Osteocyte (in vitro differentiated cells): ENCODE measurements at regions not wholly inside any gene's neighbourhood (a gene's known extent, or its start where the extent isn't known, plus 50 kb on each side); places are given as distances from the start of the nearest gene placed in this dataset.

Experiments
- DNase-seq: peaks from one replicate; pipeline ENCODE4 v3.0.0; 2021; ENCODE audit warnings: mixed read lengths; ENCODE audit not compliant: unreplicated experiment; ENCODE audit errors: extremely low spot score
- H3K27ac Mint-ChIP-seq: one replicate; pipeline ENCODE4 v1.8.0; 2021; ENCODE audit warnings: mild to moderate bottlenecking, mixed read lengths; ENCODE audit not compliant: unreplicated experiment
- H3K27me3 Mint-ChIP-seq: one replicate; pipeline ENCODE4 v1.8.0; 2021; ENCODE audit warnings: mixed read lengths; ENCODE audit not compliant: unreplicated experiment
- H3K36me3 Mint-ChIP-seq: one replicate; pipeline ENCODE4 v1.8.0; 2021; ENCODE audit warnings: mixed read lengths; ENCODE audit not compliant: unreplicated experiment
- H3K4me1 Mint-ChIP-seq: one replicate; pipeline ENCODE4 v1.8.0; 2021; ENCODE audit warnings: mixed read lengths; ENCODE audit not compliant: unreplicated experiment
- H3K4me3 Mint-ChIP-seq: one replicate; pipeline ENCODE4 v1.8.0; 2021; ENCODE audit warnings: mild to moderate bottlenecking, moderate library complexity, mixed read lengths; ENCODE audit not compliant: unreplicated experiment
- H3K9me3 Mint-ChIP-seq: one replicate; pipeline ENCODE4 v1.8.0; 2021; ENCODE audit warnings: mixed read lengths; ENCODE audit not compliant: unreplicated experiment
- CTCF ChIP-seq: fragments of 200-600 bp; sonication (generic); IDR thresholded peaks from 2 replicates; pipeline ENCODE4 v1.5.0; 2021; ENCODE audit warnings: antibody characterized with exemption, mild to moderate bottlenecking, moderate library complexity

DNA sequence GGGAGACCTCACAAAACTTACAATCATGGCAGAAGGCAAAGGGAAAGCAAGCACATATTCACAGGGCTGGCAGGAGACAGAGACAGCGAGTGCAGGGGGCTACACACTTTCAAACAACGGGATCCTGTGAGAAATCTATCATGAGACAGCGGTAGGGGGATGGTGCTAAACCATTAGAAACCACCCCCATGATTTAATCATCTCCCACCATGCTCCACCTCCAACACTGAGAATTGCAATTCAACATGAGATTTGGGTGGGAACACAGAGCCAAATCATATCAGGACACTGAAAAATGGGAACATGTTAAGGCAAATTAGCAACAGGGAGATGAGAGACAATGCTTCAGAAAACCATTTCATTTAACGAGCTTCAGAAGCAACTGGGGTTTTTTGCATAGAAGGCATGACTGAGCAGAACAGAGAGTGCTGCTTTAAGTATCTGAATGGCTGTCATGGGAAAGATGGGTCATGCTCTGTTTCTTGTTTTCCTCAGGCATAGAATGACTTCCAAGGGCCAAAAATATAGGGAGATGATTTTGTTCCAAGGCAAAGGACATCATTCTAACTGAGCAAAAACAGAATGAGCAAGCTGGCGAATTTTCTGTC is 100.8 kb upstream of the MAP2 start:
- no peak overlapping the region for H3K4me3 Mint-ChIP-seq
- no peaks in the 10 kb centered on the region for H3K4me1 Mint-ChIP-seq
- H3K36me3 Mint-ChIP-seq, result no peaks in the 10 kb centered on the region
- H3K27ac Mint-ChIP-seq, result no peak overlapping the region
- TF ChIP-seq CTCF, result no peak
- no peaks in the 10 kb centered on the region for H3K9me3 Mint-ChIP-seq
- no peak for DNase-seq
- peaks cover 7% of the 10 kb centered on the region for H3K27me3 Mint-ChIP-seq

DNA sequence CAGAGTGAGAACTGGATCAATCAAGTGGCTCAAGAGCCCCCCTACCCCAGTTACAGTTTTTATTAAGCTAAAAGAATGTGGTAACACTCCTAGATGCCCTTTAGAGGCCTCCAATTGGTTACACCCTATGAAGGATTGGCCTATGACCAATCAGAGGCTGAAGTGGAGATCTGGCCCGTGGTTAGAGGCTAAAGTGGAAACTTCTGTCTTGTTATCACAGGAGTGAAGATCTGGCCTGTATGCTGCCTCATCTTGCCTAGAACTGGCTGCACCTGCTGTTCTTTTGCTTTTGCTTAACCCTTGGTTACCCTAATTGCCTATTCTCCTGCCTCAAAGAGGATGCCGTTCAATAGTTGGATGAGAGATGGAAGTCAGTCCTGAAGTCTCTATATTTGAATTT is 100.1 kb upstream of the MAP2 start:
- Mint-ChIP-seq H3K36me3 (no peaks in the 10 kb centered on the region), H3K9me3 (no peaks in the 10 kb centered on the region), H3K27me3 (peaks cover 7% of the 10 kb centered on the region), H3K4me1 (no peaks in the 10 kb centered on the region), H3K4me3 (no peak overlapping the region), H3K27ac (no peak overlapping the region)
- no peak for TF ChIP-seq CTCF
- no peak for DNase-seq

DNA sequence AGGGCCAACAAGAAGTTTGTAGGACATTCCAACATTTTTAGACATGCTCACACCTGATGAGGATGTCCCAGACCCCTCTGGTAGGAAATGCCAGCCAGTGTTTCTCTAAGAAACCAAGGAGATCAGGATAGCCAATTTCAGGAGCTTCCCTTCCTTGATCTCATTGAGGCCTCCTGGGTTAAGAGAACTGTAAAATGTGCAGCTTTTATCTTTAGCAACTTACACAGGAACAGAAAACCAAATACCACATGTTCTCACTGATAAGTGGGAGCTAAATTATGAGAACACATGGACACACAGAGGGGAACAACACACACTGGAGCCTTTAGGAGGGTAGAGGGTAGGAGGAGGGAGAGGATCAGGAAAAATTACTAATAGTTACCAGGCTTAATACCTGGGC is 99.6 kb upstream of the MAP2 start:
- no peaks in the 10 kb centered on the region for H3K4me1 Mint-ChIP-seq
- no peak for DNase-seq
- no peak overlapping the region for H3K27ac Mint-ChIP-seq
- no peak overlapping the region for H3K4me3 Mint-ChIP-seq
- peaks cover 7% of the 10 kb centered on the region for H3K27me3 Mint-ChIP-seq
- no peaks in the 10 kb centered on the region for H3K9me3 Mint-ChIP-seq
- TF ChIP-seq CTCF, result no peak
- H3K36me3 Mint-ChIP-seq, result no peaks in the 10 kb centered on the region

DNA sequence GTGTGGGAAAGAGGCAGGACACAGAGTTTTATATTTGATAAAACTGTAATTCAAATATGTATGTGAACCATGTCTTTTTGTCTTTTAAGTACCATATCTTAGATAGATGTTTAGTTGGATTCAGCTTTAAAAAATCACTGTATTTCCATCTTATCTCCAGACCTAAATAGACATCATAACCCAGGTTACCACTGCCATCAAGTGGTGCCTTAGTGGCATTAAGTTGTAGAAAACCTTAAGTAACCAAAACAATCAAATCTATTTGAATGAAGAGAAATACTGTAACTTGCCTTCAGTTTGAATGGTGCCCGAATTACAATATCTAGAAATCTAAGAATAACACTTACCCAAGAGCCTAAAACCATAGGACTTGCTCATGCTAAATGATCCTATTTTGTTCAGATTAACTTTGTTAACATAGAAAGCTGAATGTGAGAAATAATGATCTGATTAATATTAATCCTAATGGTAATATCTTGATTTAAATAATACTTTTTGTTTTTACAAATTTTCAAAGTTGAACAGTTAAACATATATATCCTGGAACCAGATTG is 92.5 kb upstream of the MAP2 start:
- Mint-ChIP-seq H3K36me3 (no peaks in the 10 kb centered on the region), H3K4me3 (no peak overlapping the region), H3K27me3 (peaks cover 4% of the 10 kb centered on the region), H3K27ac (no peak overlapping the region), H3K4me1 (no peaks in the 10 kb centered on the region), H3K9me3 (no peaks in the 10 kb centered on the region)
- DNase-seq, result no peak
- peak; percentile 43 for TF ChIP-seq CTCF

- Mint-ChIP-seq H3K27ac (no peak overlapping the region), H3K9me3 (no peaks in the 10 kb centered on the region), H3K4me3 (no peak overlapping the region), H3K36me3 (no peaks in the 10 kb centered on the region), H3K27me3 (peaks cover 22% of the 10 kb centered on the region), H3K4me1 (no peaks in the 10 kb centered on the region)
- TF ChIP-seq CTCF, result peak; percentile 93
- DNase-seq, result no peak
Measured at GRCh38 chr2:209334188-209335017, 89.4 kb upstream of the MAP2 start.
